ENCODE measurements at regions not wholly inside any gene's neighbourhood (a gene's known extent, or its start where the extent isn't known, plus 50 kb on each side); places are given as distances from the start of the nearest gene placed in this dataset.
A peak's percentile ranks its signal among the peaks of the same experiment; 100 is the strongest.

DNA sequence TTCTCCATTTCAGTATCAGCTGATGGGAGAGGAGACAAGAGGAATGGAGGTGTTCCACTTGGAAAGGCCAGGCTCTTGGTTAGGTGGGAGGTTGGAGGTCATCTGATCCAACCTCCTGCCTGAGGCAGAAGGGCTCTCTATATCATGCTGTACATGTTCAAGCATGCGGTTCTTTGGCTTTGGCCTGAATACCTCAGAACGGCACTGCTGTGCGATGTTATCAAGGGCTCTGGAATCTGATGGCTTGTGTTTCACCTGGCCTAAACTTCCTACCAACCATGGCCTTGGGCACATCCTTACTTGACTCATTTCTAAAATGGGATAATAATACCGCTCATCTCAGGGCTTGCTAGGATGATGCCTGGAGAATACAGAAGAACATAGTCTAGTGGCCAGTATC lies 90.1 kb upstream of the FAM169A start:
- DNase-seq (ENCODE audit: low read depth in 1 of 2, low spot score in 1 of 2) = no peak

DNA sequence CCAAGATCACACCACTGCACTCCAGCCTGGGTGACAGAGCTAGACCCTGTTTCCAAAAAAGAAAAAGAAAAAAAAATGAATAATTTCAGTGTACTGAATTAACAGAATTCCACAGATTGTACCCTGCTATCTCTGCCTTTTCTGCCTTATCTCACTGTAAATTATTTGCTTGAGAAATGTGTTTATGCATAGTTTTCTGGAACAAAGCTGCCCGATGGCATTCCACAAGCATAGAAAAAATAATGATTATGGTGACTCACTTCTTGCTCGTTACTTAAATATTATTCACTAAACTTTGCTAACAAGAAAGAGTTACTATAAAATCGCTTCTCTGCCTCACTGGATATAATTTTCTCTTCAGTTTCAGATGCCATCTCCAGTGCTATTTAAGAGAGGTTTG lies 88.7 kb upstream of the FAM169A start:
- no peak for DNase-seq (ENCODE audit: low read depth in 1 of 2, low spot score in 1 of 2)

GRCh38 chr5:74953937-74954720 lies 87.9 kb upstream of the FAM169A start:
- DNase-seq (ENCODE audit: low read depth in 1 of 2, low spot score in 1 of 2) = no peak

GRCh38 chr5:74953554-74953936 lies 87.4 kb upstream of the FAM169A start:
- no peak for DNase-seq (ENCODE audit: low read depth in 1 of 2, low spot score in 1 of 2)

GRCh38 chr5:74952406-74952805 lies 86.2 kb upstream of the FAM169A start:
- DNase-seq (ENCODE audit: low read depth in 1 of 2, low spot score in 1 of 2) = no peak

GRCh38 chr5:74951865-74952264 lies 85.7 kb upstream of the FAM169A start:
- DNase-seq (ENCODE audit: low read depth in 1 of 2, low spot score in 1 of 2) = no peak

DNA sequence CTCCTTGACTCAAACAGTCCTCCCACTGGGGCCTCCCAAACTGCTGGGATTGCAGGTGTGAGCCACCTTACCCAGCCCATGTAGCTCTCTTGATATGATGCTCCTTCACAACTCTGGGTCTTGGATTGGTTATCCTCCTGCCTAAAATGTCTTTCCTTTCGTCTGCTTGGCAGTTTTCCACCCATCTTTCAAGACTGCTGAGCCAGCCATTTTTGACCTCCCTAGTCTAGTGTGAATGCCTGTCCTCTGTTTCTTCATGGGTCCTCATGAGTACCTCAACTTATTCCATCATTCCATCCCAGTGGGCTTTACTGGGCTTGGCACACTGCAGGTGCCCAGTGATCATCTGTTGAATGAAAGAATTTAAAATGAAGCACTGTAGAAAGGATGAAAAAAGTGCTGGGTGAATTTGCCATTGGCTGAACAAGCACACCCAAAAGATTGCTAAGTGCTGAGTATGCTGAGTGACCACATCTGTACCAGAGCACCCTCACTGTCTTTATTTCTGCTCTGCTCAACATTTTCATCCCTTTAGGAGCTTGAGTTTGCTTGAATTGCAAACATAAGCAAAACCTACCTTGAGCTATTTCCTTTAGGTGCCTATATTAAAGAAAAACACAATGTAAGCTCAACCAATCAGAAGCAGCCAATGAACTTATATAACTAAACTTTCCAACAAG lies 84.8 kb upstream of the FAM169A start:
- no peak for DNase-seq (ENCODE audit: low read depth in 1 of 2, low spot score in 1 of 2)

DNA sequence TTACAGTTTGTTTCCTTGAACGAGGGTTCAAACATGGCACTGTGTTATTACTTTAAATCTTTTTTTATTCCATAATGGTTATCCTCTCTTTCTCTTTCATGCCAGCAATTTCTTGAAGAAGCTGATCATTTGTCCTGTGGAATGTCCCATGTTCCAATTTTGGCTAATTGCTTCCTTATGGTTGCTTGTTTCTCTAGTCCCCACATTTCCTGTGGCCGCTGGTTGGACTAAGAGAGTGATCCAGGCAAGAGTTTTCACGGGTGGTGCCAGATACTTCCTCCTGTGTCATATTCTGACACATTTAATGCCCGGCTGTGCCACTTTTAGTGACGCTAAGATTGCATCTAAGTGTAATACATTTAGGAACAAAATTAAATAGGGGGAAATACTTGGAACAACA lies 83.8 kb upstream of the FAM169A start:
- no peak for DNase-seq (ENCODE audit: low read depth in 1 of 2, low spot score in 1 of 2)

GRCh38 chr5:74948031-74948546 lies 81.9 kb upstream of the FAM169A start:
- DNase-seq (ENCODE audit: low read depth in 1 of 2, low spot score in 1 of 2) = no peak

GRCh38 chr5:74946471-74946870 lies 80.3 kb upstream of the FAM169A start:
- no peak for DNase-seq (ENCODE audit: low read depth in 1 of 2, low spot score in 1 of 2)

DNA sequence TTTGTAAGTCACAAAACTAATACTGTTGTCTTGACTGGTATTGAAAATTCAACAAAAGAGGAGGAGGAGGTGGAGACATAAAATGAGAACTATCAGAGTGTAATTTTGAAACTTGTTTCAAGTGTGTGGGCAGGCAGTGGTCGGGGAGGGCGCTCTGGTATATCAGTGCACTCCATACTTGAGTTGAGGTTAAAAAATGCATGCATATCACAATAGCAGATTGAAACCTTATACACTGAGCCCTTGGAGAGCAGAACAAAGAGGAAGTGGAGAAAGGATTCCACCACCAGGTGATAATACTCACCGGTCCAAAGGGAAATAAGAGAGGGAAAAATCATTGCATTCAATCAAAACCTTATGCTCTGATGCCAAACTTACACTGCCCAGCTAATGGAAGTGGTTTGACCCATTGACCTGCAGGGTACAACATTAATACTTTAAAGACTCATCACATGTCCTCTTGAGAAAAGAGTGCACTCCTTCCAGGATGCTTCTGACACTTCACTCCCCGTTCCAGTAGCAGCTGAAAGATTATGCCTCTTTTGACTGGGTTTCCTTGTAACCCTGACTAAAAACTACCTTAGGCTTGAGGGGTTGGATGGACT lies 79.5 kb upstream of the FAM169A start:
- no peak for DNase-seq (ENCODE audit: low read depth in 1 of 2, low spot score in 1 of 2)

DNA sequence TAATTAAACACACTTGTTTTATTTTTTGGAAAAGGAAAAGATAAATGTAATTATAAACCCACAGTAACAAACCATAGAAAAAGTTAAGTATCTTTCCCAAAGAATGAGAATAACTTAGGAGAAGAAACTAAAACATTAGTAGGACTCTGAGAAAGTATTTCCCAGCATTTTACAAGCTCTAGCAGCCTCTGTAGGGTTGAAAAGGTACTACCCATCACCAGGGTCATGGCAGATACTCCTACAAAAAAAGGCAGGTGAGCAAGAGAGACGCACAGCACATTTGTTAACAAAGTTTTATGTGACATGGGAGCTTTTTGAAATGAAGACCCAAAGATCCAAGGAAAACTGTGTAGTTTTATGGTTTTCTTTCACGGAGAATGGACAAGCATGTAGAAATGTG lies 77.7 kb upstream of the FAM169A start:
- DNase-seq (ENCODE audit: low read depth in 1 of 2, low spot score in 1 of 2) = no peak

GRCh38 chr5:74942622-74943286 lies 76.6 kb upstream of the FAM169A start:
- no peak for DNase-seq (ENCODE audit: low read depth in 1 of 2, low spot score in 1 of 2)

DNA sequence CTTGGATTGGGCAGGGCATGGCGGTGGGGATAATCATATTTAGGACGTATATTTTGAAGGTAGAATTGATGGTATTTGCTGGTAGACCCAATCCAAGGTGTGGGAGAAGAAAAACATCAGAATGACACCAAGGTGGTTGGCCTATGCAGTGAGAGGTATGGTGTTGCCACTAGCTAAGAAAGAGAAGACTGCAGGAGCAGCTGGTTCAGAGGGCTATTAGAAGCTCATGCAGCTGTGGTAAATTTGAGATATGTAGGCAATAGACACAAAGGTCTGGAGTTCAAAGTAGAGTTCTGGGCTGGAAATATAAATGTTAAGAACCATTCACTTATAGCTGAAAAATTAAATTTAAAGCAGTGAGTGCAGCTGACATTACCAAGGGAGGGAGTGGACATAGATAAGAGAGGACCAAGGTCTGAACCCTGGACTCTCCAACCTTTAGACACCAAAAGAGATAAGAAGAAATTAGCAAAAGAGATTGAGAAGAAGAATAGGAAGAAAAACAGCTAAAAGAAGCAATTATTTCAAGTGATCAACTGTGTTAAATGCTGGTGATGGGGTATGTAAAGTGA lies 74.7 kb upstream of the FAM169A start:
- no peak for DNase-seq (ENCODE audit: low read depth in 1 of 2, low spot score in 1 of 2)

DNA sequence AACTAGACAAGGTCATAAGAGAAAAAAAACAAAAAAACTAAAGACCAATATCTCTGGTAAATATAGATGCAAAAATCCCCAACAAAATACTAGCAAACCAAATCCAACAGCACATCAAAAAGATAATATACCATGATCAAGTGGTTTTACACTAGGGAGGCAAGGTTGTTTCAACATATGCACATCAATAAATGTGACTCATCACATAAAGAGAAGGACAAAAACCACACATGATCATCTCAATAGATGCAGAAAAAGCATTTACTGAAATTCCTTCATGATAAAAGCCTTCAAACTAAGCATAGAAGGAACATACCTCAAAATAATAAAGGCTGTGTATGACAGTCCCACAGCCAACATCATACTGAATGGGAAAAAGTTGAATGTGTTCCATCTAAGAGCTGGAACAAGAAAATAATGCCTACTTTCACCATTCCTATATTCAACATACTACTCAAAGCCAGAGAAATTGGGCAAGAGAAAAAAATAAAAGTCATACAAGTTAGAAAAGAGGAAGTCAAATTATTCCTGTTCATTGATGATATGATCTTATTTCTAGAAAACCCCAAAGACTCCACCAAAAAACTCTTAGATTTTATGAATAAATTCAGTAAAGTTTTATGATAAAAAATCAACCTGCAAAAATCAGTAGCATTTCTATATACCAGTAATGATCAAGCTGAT lies 72.2 kb upstream of the FAM169A start:
- DNase-seq (ENCODE audit: low read depth in 1 of 2, low spot score in 1 of 2) = no peak

DNA sequence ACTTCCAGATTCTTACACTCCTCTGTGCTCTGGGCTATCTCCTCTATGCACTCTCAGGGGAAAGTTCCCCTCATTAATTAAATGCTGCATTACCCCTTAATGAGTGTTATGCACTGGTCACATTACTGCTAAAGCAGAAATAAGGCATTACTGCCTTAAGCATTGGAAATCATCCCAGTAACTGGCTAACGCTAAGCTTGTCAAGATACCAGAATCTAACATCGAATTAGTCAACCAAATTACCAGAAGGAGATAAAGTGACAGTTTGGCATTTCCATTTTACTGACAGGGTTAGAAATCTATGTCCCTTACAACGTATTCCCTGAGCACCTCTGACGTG lies 69.5 kb upstream of the FAM169A start:
- DNase-seq (ENCODE audit: low read depth in 1 of 2, low spot score in 1 of 2) = no peak

DNA sequence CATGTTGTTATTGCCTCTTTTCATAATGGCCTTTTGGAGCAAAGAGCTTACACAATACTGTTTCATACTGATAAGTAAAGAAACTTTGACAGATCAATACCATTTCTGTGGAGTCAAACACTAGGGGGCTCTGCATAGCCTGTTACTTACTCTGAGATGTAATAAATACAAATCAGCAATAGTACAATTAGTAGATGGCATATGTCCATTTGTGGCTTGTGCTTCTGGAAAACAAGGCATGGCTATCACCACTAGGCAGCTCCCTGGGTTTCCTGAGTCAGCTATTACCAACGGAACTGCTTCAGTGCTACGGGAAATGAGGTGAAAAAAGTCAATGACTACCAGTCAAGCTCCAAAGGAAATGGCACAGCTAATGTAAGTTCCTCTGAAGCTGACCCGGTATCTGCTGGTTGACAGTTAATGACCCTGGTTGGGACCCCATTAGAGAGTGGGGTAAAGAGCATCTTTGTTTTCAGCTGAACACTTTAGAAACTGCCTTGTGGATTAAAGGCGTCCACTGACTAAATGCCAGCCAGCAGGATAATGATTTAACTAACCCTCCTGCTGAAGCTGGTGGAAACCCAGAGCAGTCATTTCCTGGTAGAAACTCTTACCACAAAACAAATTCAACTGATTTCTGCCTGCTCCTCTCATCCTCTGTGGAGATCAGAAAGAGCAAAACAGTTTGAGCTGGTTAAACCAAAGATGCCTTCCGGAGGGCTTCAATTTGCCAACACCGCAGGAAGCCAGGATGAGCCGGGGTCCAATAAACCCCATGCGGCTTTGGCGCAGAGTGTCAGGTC lies 69.0 kb upstream of the FAM169A start:
- DNase-seq (ENCODE audit: low read depth in 1 of 2, low spot score in 1 of 2) = peak in 1 of 2 donors; percentile 17

GRCh38 chr5:74927336-74927735 lies 61.1 kb upstream of the FAM169A start:
- DNase-seq (ENCODE audit: low read depth in 1 of 2, low spot score in 1 of 2) = no peak

- DNase-seq (ENCODE audit: low read depth in 1 of 2, low spot score in 1 of 2) = no peak
Measured at GRCh38 chr5:74919487-74919886, 53.3 kb upstream of the FAM169A start.

GRCh38 chr5:74919041-74919440 lies 52.9 kb upstream of the FAM169A start:
- DNase-seq (ENCODE audit: low read depth in 1 of 2, low spot score in 1 of 2) = no peak
